Right hindlimb (tissue), 1 donor: ENCODE measurements at regions not wholly inside any gene's neighbourhood (a gene's known extent, or its start where the extent isn't known, plus 50 kb on each side); places are given as distances from the start of the nearest gene placed in this dataset.

ENCODE experiments used
- DNase-seq: peaks from one replicate; pipeline ENCODE4 v3.0.0-alpha.2; 2018

GRCh38 chr15:87628311-87628710 is 628.2 kb downstream of the NTRK3 start:
- DNase-seq: no peak

GRCh38 chr15:87626860-87627259 is 629.7 kb downstream of the NTRK3 start:
- DNase-seq: no peak

- no peak for DNase-seq
Observed at GRCh38 chr15:87623832-87624231, 632.7 kb downstream of the NTRK3 start.

- DNase-seq: no peak
Observed at GRCh38 chr15:87620393-87620792, 636.1 kb downstream of the NTRK3 start.

GRCh38 chr15:87619161-87619960 is 637.2 kb downstream of the NTRK3 start:
- no peak for DNase-seq

- DNase-seq: no peak
Observed at GRCh38 chr15:87618203-87618725, 638.3 kb downstream of the NTRK3 start.

GRCh38 chr15:87614704-87615103 is 641.8 kb downstream of the NTRK3 start:
- DNase-seq: no peak

- no peak for DNase-seq
Observed at GRCh38 chr15:87610366-87610765, 646.2 kb downstream of the NTRK3 start.

- DNase-seq: no peak
Observed at GRCh38 chr15:87609894-87610293, 646.6 kb downstream of the NTRK3 start.

- DNase-seq: peak; percentile 27
Observed at GRCh38 chr15:87609474-87609873, 647.1 kb downstream of the NTRK3 start.

GRCh38 chr15:87608238-87609028 is 648.1 kb downstream of the NTRK3 start:
- DNase-seq: no peak

- DNase-seq: no peak
Observed at GRCh38 chr15:87606971-87607370, 649.6 kb downstream of the NTRK3 start.

GRCh38 chr15:87604857-87605446 is 651.6 kb downstream of the NTRK3 start:
- DNase-seq: no peak

GRCh38 chr15:87602371-87602770 is 654.2 kb downstream of the NTRK3 start:
- no peak for DNase-seq

GRCh38 chr15:87599616-87600015 is 656.9 kb downstream of the NTRK3 start:
- no peak for DNase-seq

- DNase-seq: no peak
Observed at GRCh38 chr15:87597346-87598052, 659.0 kb downstream of the NTRK3 start.

GRCh38 chr15:87591582-87591981 is 665.0 kb downstream of the NTRK3 start:
- DNase-seq: no peak

GRCh38 chr15:87591042-87591441 is 665.5 kb downstream of the NTRK3 start:
- no peak for DNase-seq

GRCh38 chr15:87589134-87589533 is 667.4 kb downstream of the NTRK3 start:
- no peak for DNase-seq

GRCh38 chr15:87582169-87582568 is 674.4 kb downstream of the NTRK3 start:
- DNase-seq: no peak

- DNase-seq: no peak
Observed at GRCh38 chr15:87579537-87579936, 677.0 kb downstream of the NTRK3 start.

- no peak for DNase-seq
Observed at GRCh38 chr15:87578776-87579175, 677.8 kb downstream of the NTRK3 start.

GRCh38 chr15:87577336-87577735 is 679.2 kb downstream of the NTRK3 start:
- no peak for DNase-seq
